Stimulated activated CD8-positive, alpha-beta memory T cell treated with anti-CD3 and anti-CD28 coated beads, Interleukin-2, amount 100 ng/mL, for 1 hour (primary cell): ENCODE measurements at regions not wholly inside any gene's neighbourhood (a gene's known extent, or its start where the extent isn't known, plus 50 kb on each side); places are given as distances from the start of the nearest gene placed in this dataset.
"Not testable (repeated sequence)": the region's sequence is repeated elsewhere in the genome, so short reads cannot be mapped to it uniquely, and the experiment has no call there.

Experiments
- DNase-seq, 2 donors: peaks; one replicate each; pipeline ENCODE4 v3.0.0-alpha.2; 2020; ENCODE audit warnings: low read depth in 2 of 2

DNA sequence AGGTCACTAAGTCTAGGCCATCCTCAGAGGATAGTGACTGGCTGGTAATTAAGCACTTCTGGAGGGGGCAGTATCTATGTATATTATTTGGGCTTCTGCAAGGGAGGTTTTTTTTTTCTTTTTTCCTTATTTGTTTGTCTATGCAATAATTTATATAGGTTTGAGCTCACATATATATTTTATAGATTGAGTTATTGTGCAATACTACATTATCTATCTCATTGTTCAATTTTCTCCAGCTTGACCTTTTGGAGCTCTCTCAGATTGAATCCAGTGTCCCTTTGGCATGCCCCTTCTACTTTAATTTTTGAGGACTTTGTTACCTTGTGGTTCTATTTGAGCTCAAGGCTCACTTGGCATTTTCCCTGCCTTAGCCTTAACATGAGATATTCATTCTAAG, 852.1 kb downstream of the KCNT2 start:
- no peak for DNase-seq

DNA sequence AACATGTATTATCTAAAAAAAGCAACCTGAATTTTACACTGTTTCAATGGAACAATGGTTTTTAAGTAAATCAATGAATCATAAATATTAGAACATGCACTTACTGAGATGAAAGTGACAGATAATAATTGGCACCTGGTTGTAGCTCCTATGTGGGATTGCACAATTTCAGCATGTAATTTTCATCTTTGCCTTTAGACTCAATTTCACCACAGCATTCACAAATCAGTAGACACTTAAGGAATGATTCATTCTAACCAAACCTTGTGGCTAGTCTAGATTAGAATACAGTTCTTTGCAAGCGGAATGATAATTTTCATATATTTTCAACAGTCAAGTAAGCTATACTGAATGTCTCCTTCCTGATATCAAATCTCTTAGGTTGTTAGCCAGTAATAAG, 853.4 kb downstream of the KCNT2 start:
- DNase-seq: no peak

DNA sequence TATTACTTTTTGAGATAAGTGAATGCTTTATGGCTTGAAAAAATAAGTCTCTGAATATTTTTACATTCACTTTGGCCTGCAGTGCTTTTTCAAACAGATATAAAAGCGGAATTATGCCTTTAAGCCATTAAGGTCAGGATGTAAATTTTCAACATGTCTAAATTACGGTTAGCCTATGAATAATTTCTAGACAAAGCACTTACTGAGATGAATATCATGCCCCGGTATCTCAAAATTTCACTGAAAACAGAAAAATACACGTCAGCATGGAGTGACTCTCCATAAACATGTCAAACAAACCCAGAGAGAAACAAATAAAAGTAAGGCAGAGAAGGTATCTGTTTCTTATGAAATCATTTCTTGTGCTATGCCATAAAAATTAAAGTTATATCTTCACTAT, 853.9 kb downstream of the KCNT2 start:
- DNase-seq: no peak

DNA sequence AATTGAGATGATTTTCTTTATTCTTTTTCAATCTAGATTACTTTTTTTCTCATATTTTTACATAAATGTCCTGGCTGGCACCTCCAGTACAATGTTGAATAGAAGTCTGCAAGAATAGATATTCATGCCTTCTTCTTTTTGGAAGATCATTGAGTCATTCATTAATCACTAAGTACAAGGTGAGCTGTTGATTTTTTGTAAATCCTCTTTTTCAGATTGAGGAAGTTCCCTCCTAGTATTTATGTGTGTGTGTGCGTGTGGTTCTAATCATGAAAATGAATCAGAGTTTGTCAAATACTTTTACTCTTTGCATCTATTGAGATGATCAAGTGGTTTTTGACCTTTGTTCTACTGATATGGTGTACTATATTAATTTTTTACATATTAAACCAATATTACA, 859.3 kb downstream of the KCNT2 start:
- no peak for DNase-seq

DNA sequence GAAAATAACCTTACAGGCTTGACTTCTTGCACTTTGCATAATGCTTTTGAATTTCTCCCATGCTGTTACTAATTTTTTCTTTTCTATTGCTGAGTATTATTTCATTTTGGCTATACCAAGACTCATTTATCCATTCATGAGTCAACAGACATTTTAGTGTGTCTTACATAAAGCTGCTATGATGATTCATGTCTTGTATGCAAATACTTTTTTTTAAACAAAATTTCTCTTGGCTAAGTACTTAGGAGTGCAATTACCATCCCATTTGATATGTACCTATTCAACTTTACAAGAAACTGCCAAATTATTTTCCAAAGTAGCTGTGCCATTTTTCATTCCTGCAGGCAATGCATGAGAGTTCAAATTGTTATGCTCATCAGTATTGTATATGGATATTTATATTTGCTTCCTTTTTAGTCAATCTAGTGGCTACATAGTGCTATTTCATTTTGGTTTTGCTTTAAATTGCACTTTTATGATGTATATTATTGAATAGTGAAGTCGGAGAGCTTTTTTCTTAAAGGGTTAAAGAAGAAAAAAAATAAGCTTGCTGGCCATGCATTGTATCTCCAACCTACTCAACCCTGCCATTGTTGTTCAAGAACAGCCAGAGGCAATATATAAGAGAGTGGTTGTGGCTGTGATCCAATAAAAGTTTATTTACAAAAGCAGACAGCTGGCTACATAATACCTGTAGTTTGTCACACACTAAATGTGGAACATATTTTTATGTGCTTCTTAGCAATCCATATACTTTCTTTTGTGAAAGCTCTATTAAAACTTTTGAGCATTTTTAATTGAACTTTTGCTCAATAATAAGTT, 862.8 kb downstream of the KCNT2 start:
- no peak for DNase-seq

DNA sequence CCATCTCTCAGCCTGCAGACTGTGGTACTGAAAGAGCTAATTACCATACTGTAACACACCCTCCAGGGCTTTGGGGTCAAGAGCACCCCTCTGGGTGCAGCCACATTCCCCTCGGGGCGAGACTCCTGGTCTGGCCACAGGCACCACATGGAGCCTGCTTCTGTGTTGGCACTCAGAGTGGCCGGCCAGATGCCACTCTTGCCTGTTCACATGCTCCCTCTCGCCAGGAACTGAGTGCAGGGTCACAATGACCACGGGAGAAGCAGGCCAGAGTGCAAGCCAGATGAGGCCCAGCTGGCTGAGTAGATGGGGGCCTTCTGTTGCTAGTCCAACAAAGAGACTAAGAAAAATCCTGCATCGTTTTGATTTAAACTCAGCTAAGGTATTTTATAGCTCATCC, 864.0 kb downstream of the KCNT2 start:
- no peak for DNase-seq

DNA sequence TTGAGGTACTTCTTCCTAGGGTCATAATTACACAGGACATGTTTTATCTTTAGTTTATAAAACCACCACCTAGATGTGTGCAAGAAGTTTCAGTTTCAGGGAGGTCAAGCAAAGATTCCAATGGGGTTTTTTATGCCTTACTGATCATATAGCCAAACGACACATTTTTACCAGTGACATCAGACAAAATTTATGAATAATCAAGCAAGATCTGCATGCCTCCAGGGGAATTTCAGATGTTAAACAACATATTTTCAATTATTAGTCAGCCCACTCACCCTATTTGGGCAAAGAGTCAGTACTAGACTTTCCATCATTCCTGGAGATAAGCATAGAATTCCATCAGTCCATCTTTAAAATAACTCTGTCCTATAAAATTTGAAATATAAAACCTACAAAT, 867.4 kb downstream of the KCNT2 start:
- DNase-seq: no peak

DNA sequence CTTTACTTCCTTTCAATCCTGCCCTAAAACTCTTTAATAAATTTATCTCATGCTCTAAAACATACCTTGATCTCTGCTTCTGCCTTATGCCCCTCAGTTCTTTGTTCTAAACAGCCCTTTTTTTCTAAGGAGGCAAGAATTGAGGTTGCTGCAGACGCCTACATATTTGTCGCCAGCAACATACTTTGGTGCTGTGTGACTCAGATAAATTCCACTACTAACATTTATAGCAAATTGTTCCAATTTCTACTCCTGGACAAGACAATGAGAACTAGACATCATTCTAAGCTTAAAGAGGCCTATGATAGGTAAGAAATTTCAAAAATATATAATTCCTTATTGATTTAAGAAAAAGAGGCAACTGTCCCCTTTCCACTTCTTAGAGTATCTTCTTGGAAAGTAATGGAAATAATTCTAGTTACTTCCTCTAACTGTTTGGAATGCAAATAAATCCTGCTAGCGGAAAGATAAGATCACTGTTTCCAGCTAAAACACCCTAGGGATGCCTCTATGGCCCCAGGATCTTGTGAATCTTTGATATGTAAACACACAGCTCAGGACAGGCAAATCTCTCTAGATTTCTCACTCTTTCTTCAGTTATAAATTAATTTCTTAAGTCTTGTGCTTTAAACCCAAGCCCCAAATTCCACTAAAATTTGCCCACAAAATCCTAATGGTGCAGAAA, 869.1 kb downstream of the KCNT2 start:
- no peak for DNase-seq

DNA sequence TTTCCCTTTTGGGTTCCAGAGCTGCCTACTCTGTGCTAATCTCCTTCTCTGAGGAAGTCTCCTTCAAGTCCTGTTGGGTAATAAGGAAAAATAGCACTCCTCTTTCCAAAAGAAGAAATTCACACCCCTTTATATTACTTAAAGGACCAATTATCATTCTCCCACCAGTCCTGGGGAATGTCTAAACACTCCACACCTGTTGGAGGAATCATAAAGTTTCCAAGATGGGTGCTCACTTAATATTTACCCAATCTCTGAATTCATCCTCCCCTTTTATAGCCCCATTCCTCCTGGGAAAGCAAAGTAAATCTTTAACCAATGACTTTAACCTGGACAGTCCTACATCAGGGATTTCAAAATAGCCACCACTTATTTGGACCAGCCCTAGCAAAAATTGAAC, 873.1 kb downstream of the KCNT2 start:
- no peak for DNase-seq

DNA sequence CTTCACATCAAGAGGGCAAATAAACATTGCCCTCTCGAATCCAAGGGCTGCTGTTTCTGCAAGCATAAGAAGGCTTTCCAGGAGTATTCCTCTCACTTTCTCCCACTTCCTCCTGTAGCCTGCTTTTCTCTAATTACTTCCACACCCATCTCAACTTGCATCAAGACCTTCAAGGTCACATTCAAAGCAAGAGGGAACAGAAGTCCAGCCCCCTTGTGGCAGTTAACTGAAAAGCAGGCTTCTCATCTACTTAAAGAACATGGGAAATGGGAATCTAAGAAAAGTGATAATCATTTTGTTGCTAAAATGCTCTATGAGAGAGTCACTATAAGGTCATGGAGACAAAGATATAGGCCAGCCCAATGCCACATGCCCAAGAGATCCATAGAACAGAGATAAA, 874.4 kb downstream of the KCNT2 start:
- no peak for DNase-seq

DNA sequence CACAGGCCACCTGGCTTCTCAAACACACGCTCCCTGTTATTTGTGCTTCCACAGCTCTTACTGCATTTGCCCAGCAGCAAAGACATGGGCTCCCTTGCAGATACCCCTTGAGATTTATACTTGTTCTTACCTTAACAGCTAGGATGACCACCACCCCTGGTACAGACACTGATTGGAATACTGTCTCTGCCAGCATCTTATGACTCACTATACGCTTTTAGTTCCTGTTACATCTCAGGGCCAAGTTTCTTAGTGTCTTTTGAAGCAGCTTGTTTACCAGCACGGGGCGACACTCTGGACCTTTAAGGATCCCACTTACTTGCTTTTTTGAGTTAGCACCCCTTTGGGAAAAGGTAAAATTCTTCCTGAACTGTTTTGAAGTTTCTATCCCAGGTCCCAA, 874.8 kb downstream of the KCNT2 start:
- DNase-seq: no peak

DNA sequence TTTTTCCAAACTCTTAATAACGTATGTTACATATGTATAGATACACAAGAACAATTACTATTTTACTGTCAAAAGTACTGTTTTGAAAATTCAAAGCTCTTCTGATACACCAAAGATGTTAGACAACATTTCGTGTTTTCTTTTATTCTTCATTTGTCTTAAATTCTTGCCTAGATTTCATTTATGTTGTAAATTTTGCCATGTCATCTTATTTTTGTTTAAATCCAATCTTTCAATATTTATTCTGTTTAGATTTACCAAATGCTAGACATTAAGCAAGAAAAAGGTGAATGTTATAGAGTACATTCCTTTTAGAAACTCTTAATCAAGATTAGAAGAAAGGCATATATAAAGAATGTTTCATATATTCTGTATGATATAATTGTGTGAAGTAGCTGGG, 876.9 kb downstream of the KCNT2 start:
- no peak for DNase-seq

DNA sequence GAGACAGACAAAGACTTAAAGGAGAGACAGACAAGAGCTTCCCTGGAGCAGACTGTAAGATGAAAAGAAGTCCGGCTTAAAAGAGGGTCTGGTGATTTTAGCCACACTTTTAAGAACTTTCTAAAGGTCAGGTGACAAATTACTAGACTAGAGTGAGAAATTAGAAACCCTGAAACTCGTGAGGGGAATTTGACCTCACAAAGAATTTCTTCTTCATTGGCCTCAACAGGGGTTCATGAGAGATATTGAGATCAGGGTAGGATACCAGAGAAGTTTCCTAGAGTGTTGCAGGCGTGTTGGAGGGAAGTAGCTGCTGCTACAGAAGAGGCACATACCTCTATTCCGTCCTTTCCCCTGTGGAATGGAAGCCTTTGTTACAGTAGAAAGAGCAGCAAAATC, 884.4 kb downstream of the KCNT2 start:
- DNase-seq: no peak

DNA sequence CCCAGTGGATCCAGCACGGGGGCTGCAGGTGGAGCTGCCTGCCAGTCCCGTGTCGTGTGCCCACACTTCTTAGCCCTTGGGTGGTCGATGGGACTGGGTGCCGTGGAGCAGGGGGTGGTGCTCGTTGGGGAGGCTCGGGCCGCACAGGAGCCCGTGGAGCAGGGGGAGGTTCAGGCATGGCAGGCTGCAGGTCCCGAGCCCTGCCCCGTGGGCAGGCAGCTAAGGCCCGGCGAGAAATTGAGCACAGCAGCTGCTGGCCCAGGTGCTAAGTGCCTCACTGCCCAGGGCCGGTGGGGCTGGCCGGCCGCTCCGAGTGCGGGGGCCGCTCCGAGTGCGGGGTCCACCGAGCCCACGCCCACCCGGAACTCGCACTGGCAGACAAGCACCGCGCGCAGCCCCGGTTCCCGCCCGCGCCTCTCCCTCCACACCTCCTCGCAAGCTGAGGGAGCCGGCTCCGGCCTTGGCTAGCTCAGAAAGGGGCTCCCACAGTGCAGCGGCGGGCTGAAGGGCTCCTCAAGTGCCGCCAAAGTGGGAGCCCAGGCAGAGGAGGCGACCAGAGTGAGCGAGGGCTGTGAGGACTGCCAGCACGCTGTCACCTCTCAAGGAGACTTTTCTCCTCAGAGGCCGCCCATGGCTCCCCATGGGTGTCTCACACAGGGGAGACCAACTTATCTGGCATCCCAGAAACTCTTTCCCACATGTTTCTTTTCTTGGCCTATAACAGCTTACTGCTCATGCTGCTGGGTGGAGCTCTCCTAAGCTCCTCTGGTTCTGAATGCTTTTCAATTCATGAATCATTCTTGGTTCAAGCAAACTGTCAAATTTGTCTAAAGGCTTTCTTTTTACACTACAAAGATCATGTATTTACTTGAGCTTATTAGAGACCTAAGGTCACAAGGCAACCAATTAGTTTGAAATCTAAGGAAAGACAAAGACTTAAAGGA, 885.1 kb downstream of the KCNT2 start:
- DNase-seq: not testable (repeated sequence)

DNA sequence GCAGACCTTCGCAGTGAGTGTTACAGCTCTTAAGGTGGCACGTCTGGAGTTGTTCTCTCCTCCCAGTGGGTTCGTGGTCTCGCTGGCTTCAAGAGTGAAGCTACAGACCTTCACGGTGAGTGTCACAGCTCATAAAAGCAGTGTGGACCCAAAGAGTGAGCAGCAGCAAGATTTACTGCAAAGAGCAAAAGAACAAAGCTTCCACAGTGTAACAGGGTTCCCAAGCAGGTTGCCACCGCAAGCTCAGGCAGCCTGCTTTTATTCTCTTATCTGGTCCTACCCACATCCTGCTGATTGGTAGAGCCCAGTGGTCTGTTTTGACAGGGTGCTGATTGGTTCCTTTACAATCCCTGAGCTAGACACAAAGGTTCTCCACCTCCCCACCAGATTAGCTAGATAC, 886.1 kb downstream of the KCNT2 start:
- not testable (repeated sequence) for DNase-seq

DNA sequence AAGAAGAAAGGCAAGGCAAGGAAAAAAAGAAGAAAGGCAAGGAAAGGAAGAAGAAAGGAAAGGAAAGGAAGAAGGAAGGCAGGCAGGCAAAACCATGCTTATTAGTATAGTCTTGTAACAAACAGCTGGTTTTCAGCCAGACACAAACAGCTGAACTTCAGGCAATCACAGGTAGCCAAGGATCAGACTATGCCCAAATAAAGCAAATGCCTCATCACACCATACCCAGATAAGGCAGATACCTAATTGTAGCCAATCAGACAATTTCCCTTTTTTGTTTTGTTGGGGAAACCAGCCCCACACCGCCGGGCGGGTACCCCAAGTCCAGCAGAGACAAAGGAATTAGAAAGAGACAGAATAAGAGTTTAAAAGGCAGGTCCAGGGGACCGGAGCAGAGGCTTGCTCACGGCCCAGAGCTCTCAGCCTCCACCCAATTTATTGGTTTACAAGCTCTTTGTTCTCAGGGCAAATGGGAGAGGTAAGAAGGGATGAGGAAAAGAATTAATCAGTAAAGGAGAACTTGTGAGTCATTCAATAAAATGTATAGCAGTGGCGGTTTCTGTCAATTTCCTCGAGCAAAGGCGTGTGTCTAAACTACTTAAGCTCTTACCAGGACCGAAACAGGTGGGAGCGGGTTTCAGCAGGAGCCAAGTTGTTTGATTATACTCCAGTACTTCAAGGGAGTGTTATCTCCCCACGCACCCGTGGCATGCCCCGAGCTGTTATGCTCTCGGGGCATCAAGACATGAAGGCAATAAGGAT, 886.8 kb downstream of the KCNT2 start:
- DNase-seq: no peak

DNA sequence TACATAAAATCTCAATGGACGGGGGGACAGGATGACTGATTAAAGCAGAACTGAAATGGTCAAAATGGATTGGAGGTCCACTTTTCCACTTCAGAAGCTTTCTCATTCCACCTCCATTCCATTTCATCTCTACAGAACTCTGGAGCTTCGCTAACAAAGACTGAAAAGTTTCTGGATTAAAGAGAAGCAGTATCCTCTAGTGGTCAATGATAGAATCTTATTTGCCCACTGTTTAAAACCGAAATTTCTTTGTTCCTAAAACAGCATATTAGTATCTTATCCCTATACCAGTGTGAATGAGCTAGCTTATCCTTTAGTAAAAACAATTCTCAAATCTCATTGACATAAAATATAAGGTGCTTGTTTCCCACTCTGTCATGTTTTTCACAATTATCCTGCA, 890.6 kb downstream of the KCNT2 start:
- no peak for DNase-seq

DNA sequence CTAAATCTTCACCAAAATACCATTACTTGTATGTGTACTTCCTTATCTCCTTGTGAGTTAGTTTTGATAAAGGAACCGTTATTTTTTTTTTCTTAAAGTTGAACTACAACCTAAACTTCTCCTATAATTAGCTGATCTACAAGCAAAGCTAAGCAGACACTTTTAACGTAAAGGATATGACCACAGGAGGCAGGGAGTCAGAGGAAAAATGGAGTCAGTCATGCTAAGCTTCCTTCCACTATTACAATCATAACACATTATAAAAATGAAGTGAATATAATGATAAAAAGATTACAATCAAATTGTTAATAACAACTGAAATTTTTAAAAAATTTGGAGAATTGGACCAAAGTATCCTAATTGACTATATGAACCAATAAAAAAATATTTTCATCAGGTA, 892.6 kb downstream of the KCNT2 start:
- DNase-seq: no peak

DNA sequence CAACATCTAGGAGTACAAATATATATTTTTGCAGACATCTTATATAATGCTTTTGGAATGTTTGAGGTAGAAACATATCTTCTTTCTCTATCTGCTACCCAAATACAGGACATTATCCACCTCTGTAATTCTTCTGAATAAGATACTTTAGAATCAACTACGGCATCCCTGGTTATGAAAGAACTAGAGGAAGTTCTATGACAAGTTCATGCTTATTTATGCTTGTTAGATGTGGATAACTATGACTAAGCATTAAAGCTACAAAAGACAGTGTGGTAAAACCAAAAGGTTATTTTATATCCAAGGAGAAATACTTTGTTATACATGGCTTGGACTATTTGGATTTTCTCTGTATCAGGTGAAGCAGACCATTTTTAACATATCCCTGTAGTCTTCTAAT, 894.0 kb downstream of the KCNT2 start:
- DNase-seq: no peak

DNA sequence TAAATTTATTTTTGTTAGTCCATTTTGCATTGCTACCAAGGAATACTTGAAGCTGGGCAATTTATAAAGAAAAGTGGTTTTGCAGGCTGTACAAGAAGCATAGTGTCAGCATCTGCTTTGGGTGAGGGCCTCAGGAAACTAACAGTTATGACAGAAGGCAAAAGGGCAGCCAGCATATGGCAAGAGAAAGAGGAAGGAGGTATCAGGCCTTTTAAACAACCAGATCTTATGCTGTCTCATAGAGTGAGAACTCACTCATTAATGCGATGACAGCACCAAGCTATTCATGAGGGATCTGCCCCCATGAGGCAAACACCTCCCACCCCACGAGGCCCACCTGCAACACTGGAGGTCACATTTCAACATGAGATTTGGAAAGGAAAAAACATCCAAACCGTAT, 898.4 kb downstream of the KCNT2 start:
- no peak for DNase-seq

DNA sequence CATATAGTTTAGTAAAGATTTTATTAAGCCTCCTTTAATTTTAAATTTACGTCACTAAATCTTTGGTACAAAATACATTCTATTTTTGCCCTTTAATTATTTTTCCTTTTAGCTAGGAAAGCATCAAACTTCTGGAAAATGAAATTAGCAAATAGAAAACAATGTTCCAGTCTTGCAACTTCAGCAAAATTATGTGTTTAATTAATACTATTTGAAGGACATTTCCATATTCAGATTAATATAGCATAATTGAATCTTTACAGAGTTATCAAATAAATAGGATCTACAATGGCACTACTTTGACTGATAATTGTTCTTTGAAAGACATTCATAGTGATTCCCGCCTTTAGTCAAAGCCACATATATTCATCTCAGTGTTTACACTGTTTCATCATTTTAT, 904.2 kb downstream of the KCNT2 start:
- no peak for DNase-seq

DNA sequence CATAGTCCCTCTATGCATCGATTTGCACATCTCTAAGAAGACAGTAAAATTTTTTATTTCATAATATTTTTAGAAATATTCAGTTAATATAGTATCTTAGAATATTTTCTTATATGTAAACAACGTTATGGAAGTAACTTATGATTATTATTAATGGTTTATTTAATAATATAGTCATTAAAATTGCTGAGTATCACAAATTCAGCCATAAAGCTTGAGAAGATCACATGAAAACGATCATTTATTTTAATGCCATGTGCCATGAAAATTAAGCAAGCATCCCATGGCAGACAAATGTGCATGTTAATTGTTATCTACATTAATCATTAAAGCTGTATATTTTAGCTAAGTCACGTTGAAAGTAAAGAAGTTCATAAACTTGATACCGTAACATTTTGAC, 907.1 kb downstream of the KCNT2 start:
- no peak for DNase-seq
